Erythroblast (primary cell): ENCODE measurements at regions not wholly inside any gene's neighbourhood (a gene's known extent, or its start where the extent isn't known, plus 50 kb on each side); places are given as distances from the start of the nearest gene placed in this dataset.

ENCODE experiments used
- DNase-seq, 2 experiments: peaks; one replicate each; lab custom pipeline; 2025; lab: John Stamatoyannopoulos, UW
- GATA1 ChIP-seq: IDR thresholded peaks from 2 replicates; pipeline ENCODE4 v1.6.1; 2011; ENCODE audit warnings: low read depth, mild to moderate bottlenecking, control low read depth, low read length, moderate library complexity
- POLR2A ChIP-seq: IDR thresholded peaks from 2 replicates; pipeline ENCODE4 v1.6.1; 2011; ENCODE audit warnings: mild to moderate bottlenecking, low read length

DNA sequence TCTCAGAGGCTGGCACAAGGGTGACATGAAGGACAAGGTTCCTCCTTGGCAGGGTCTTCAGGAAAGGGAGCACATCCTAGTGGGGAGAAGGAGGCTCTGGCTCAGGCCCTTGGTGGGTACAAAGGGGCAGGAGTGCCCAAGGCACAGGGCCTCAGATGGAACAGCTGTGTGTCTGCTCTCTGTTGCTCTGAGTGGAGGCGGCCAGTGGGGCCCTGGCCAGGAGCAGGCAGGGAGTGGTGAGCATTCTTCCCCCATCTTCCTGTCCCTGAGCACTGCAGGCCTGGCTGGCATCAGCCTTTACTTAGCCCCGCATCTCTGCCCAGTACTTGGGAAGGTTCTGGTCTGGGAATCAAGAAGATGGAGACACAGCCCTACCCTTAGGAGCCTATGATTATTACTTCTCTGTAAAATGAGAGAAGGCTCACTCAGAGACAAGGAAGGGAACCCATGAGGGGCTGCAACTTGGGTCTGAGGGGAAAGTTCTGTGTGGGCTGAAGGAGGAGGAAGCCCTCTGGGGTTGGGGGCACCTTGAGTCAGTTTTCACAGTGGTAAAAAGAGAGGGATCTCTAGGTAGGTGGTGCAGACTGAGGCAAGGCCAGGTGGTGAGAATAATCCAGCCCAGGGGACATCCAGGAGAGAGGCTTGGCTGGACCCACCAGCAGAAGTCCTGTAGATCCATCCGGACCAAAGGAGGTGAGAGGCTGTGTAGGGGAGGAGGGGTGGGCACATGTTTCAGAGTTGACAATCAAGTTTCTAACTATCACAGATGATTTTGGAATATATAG is 173.5 kb downstream of the TSHZ3 start:
- TF ChIP-seq POLR2A (no peak), GATA1 (no peak)
- DNase-seq, result no peak

DNA sequence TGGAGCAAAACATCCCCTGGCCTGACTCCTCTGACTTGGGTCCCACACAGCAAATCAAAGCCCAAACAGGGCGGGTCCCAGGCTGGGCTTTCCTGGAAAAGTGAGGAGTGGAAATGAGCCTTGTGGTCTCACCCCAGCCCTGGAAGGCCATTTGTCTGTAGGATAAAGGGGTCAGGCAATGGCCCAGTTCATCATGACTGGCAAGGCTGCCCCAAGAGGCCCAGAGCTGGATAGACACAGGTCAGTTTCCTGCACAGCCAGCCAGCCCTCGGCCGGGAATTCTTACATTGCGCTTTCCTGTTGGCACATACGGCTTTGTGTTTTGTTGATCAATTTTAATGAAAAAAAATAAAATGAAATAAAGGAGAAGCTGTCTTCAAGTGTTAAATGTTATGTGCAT is 174.3 kb downstream of the TSHZ3 start:
- TF ChIP-seq GATA1 (no peak), POLR2A (no peak)
- DNase-seq, result no peak

DNA sequence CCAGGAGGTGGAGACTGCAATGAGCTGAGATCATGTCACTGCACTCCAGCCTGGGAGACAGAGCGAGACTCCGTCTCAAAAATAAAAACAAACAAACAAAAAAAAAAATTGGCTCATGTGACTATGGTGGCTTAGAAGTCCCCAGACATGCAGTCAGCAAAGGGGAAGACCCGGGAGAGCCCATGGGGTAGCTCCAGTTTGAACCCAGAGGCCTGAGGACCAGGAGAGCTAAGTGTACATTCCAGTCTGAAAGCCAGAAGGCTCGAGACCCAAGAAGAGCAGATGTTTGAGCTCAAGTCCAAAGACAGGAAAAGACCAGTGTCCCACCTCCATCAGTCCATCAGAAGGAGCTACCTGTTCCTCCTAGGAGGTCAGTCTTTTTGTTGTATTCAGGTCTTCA is 175.2 kb downstream of the TSHZ3 start:
- TF ChIP-seq POLR2A, result no peak
- no peak for TF ChIP-seq GATA1
- no peak for DNase-seq

DNA sequence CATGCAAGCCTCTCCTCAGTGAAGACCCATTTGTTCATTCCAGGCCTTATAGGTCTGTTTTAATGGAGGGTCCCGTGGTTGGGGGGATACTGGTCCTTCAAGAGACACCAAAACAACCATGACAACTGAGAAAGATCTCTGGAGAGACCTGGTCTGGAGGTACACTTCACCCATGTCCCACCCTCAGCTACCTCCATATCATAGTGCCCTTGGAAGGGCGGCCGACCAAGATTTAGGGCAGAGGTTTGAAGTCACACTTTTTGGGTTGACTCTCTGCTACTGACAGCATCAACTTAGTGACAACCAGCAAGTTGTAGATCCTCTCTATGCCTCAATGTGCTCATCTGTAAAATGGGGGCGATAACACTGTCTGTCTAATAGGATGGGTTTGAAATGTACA is 177.3 kb downstream of the TSHZ3 start:
- DNase-seq, result no peak
- TF ChIP-seq GATA1, result no peak
- TF ChIP-seq POLR2A, result no peak

DNA sequence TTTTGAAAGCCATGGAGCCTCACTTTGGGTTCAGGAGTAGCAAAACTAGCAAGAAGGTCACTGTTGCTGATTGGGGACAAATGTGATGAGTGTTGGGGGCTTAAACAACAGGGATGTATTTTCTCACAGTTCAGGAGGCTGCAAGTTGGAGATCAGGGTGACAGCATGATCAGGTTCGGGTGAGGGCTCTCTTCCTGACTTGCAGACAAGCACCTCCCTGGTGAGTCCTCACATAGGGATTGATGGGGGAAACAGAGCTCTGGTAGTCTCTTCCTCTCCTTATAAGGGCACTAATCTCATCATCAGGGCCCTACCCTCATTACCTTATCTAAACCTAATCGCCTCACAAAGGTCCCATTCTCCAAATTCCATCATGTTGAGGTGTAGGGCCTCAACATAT is 179.2 kb downstream of the TSHZ3 start:
- DNase-seq, result no peak
- TF ChIP-seq GATA1, result no peak
- no peak for TF ChIP-seq POLR2A

DNA sequence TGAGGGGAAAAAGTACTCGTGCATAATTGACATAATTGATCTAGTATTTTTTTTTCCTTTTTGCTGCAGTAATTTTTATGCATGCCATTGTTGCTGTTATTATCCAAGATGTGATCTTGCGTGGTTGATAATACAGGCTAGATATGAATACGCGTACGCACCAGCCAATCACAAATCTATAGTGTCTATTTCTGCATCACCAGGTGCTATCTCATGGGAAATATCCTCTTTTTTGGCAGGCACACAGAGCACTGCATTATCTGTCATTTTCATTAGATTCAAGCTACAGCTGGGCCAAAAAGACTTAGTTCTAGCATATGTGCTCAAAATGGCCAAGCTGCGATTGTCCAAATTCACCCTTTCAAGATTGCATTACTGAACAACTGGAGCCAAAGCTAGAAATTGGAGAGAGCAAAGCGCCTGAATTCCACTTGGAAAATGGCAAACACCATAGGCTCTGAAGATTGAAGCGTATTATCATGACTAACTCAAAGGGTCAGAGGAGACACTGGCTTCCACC is 181.1 kb downstream of the TSHZ3 start:
- DNase-seq, result no peak
- no peak for TF ChIP-seq POLR2A
- no peak for TF ChIP-seq GATA1

DNA sequence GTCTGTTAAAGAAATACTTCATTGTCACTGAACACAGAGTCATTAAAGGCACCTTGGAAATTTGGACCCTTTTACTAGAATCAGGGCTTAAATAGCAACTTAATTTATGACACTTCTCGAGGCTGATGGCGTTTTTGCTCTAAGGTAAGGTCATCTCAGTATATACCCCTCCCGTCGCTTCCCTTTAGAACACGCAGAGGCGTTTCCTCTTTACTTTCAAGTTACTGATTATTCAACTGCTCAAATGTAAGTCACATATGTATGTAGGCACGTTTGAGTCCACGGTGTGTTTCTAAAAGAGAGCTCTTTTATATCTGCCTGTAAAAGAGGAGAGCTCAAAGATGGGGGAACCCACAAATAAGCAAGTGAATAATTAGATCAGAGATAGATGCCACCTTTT is 181.5 kb downstream of the TSHZ3 start:
- TF ChIP-seq POLR2A (no peak), GATA1 (no peak)
- DNase-seq, result no peak

DNA sequence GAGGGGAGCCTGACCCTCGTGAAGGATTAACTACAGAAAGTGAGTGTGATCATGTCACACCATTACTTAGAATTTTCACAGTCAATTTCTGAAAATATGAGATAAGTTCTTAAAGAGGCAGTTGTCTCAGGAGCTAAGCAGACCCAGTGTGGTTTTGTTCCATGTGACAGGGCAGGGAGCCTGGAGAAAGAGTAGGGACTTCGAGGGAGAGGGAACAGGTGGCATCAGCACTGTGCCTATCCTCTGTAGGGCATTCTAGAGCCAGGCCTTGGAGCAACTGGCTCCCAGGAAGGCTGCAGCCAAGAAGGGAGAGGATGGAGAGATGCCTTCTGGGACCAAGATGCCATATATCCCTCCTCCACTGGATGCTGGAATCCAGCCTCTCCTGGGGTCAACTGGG is 183.0 kb downstream of the TSHZ3 start:
- DNase-seq, result no peak

DNA sequence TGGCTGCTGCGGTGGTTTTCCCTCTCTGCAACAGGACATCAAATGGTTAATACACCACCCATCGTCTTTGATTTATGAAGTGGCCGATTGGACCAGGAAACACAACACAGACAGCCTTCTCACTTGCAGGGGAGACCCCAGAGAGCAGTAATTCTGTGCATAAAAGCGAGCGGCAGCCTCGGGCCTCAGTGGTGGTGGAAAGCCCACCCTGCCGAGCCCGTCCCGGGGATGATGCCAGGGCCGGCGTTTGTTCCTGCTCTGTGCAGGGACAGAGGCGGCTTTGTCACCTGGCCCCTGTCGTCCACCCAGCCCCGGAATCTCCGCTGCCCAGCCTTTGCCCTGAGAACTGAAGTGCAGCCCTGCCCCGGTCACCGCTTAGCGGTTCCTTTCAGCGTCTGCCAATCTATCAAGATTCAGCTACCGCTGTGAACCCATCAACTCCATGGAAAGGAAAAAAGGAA is 184.4 kb downstream of the TSHZ3 start:
- DNase-seq, result no peak
- TF ChIP-seq GATA1, result no peak
- no peak for TF ChIP-seq POLR2A

More for the DNA sequence above, 183.0 kb downstream of the TSHZ3 start:
- TF ChIP-seq POLR2A (no peak), GATA1 (no peak)

DNA sequence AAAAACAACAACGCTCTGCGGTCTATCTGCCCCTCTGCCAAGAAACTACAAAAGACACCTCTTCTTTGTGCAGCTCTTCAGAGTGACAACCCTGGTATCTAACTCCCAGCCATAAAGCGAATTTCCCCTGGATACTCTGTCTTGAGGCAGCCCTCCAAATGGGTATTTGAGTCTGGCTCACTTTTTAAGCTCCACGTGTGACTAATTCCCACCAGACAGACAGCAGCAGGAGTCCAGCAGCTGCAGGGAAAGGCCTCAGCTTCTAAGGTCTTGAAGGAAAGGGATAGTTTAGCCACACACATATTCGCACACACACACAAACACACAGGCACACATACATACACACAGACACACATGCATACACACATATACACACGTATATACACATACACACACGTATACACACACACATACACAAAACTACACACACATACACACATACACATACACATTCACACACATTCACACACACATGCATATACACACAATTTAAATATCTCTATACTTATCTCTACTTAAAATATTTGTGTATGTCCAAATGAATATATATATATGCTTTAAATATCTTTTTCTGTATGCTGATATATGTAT is 188.8 kb downstream of the TSHZ3 start:
- DNase-seq, result no peak
- TF ChIP-seq POLR2A (no peak), GATA1 (no peak)

DNA sequence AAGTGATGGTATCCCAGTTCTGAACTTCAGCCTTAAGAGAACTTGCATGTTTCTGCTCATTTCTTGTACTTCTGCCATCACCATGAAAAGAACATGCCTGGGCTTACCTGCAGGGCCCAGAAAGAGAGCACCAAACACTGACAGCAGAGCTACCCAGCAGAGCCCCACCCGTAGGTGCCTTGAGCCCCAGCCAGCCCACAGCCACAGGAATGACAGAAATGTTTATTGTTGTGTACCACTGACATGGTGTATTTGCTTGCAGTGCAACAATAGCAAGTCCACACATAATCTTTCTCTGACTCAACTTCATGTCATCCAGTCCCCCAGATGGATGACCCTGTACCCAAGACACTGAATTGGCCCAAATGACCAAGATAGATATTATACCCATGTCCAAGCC is 195.2 kb downstream of the TSHZ3 start:
- TF ChIP-seq GATA1 (no peak), POLR2A (no peak)

DNA sequence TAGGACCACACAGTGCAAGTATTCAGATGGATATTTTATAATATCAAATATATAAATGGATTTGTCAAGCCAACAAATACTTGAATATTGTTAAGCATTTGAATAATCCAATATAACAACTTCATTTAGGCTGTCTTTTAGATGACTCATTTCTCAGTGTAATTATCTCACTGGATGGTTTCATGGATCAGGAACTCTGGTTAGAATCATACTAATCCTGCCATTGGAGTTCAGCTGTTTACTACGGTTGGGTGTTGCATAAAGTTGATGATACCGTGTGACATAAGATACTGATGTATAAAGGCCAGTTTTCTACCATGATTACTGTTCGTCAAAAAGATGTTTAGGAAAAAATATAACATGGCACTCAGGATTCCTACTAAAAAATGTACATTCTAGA is 196.3 kb downstream of the TSHZ3 start:
- TF ChIP-seq POLR2A (no peak), GATA1 (no peak)
- DNase-seq, result no peak

More for the DNA sequence above, 195.2 kb downstream of the TSHZ3 start:
- DNase-seq, result no peak

DNA sequence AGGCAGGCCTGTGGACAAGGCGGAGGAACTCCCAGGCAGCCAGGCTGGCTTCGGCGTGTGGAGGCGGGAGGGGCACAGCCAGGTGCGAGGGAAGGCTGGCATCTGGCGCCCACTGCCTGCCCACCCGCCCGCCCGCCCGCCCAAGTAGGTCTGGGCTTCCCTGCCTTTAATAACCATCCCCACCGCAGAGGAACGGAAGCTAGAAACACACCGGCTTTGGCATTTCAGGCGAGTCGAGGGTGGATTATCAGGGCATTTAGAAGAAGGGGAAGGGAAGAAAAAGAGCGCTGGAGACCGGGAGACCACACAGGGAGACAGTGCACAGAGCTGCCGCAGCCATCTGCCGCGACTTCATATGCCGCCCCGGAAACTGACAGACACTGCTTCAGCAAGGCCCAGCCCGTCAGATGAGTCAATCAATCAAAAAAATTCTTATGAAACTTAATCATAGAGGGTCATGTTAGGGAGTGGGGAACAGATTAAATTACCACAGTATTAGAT is 199.7 kb downstream of the TSHZ3 start:
- no peak for DNase-seq
- no peak for TF ChIP-seq POLR2A
- no peak for TF ChIP-seq GATA1

DNA sequence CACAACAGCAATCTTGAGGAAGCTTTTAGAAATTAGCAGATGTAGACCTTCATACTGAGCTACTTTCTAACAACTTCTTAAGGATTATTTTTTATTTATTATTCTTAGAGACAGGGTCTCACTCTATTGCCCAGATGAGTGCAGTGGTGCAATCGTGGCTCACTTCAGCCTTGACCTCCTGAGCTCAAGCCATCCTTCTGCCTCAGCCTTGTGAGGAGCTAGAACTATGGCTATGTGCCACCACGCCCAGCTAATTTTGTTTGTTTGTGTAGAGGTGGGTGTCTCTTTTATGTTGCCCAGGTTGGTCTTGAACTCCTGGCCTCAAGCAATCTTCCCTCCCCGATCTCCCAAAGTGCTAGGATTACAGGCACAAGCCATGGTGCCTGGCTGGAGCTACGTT is 200.6 kb downstream of the TSHZ3 start:
- TF ChIP-seq POLR2A (no peak), GATA1 (no peak)
- DNase-seq, result no peak

DNA sequence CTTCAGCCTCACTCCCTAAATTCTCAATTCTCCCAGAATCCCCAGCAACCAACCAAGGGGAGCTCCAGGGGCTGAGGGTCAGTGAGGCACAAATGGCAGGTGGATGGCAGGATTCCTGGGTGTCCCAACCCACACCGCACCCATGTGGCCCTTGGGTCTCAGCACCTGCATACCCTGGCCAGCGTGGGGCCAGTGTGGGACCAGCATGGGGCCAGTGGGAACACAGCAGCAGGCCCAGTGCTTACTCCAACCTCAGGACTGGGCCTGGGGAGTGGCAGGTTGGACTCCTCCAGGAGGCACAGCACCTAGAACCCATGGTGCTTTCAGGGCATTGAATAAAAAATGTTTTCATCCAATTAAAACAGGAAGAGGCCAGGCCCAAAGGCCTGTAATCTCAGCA is 202.0 kb downstream of the TSHZ3 start:
- TF ChIP-seq POLR2A, result no peak
- TF ChIP-seq GATA1, result no peak
- DNase-seq, result no peak
